ENCODE measurements at regions not wholly inside any gene's neighbourhood (a gene's known extent, or its start where the extent isn't known, plus 50 kb on each side); places are given as distances from the start of the nearest gene placed in this dataset.

- Histone ChIP-seq H3K27me3 (ENCODE audit: control insufficient read depth, insufficient read depth, low read length) (no peaks in the 10 kb centered on the region), H3K27ac (ENCODE audit: low read depth in 2 of 2, low read length in 2 of 2) (no peak overlapping the region), H3K4me1 (ENCODE audit: control insufficient read depth in 2 of 3, insufficient read depth in 2 of 3, low read depth in 1 of 3, low read length in 3 of 3) (no peaks in the 10 kb centered on the region), H3K9me3 (ENCODE audit: control insufficient read depth in 2 of 3, insufficient read depth in 1 of 3, low read length in 3 of 3) (no peaks in the 10 kb centered on the region), H3K36me3 (ENCODE audit: control insufficient read depth in 2 of 3, insufficient read depth in 3 of 3, low read length in 3 of 3) (no peaks in the 10 kb centered on the region), H3K9ac (ENCODE audit: low read length in 3 of 3) (no peak overlapping the region), H3K4me3 (ENCODE audit: low read length in 3 of 3) (no peak overlapping the region)
- TF ChIP-seq, protein P1, sequence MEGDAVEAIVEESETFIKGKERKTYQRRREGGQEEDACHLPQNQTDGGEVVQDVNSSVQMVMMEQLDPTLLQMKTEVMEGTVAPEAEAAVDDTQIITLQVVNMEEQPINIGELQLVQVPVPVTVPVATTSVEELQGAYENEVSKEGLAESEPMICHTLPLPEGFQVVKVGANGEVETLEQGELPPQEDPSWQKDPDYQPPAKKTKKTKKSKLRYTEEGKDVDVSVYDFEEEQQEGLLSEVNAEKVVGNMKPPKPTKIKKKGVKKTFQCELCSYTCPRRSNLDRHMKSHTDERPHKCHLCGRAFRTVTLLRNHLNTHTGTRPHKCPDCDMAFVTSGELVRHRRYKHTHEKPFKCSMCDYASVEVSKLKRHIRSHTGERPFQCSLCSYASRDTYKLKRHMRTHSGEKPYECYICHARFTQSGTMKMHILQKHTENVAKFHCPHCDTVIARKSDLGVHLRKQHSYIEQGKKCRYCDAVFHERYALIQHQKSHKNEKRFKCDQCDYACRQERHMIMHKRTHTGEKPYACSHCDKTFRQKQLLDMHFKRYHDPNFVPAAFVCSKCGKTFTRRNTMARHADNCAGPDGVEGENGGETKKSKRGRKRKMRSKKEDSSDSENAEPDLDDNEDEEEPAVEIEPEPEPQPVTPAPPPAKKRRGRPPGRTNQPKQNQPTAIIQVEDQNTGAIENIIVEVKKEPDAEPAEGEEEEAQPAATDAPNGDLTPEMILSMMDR (IDR thresholded peaks at IDR 0.05; ENCODE audit: borderline replicate concordance, extremely low read depth, insufficient read depth) = no peak
- no peak for FAIRE-seq
- intact Hi-C loops (cut with DNase I) = no loop called here
- DNase-seq = no peak
These were observed 528.0 kb downstream of the SOX6 start for GRCh38 chr11:15828215-15828853.

- Histone ChIP-seq H3K27ac (ENCODE audit: low read depth in 2 of 2, low read length in 2 of 2) (no peak overlapping the region), H3K36me3 (ENCODE audit: control insufficient read depth in 2 of 3, insufficient read depth in 3 of 3, low read length in 3 of 3) (no peaks in the 10 kb centered on the region), H3K4me3 (ENCODE audit: low read length in 3 of 3) (no peak overlapping the region), H3K9me3 (ENCODE audit: control insufficient read depth in 2 of 3, insufficient read depth in 1 of 3, low read length in 3 of 3) (no peaks in the 10 kb centered on the region), H3K4me1 (ENCODE audit: control insufficient read depth in 2 of 3, insufficient read depth in 2 of 3, low read depth in 1 of 3, low read length in 3 of 3) (no peaks in the 10 kb centered on the region), H3K27me3 (ENCODE audit: control insufficient read depth, insufficient read depth, low read length) (no peaks in the 10 kb centered on the region), H3K9ac (ENCODE audit: low read length in 3 of 3) (no peak overlapping the region)
- DNase-seq = no peak
- FAIRE-seq = no peak
- TF ChIP-seq, protein P1 (IDR thresholded peaks at IDR 0.05; ENCODE audit: borderline replicate concordance, extremely low read depth, insufficient read depth) = no peak
- intact Hi-C loops (cut with DNase I) = no loop called here
These were observed 527.0 kb downstream of the SOX6 start for GRCh38 chr11:15829312-15829711.

- Histone ChIP-seq H3K9ac (ENCODE audit: low read length in 3 of 3) (no peak overlapping the region), H3K4me1 (ENCODE audit: control insufficient read depth in 2 of 3, insufficient read depth in 2 of 3, low read depth in 1 of 3, low read length in 3 of 3) (no peaks in the 10 kb centered on the region), H3K36me3 (ENCODE audit: control insufficient read depth in 2 of 3, insufficient read depth in 3 of 3, low read length in 3 of 3) (no peaks in the 10 kb centered on the region), H3K27me3 (ENCODE audit: control insufficient read depth, insufficient read depth, low read length) (no peaks in the 10 kb centered on the region), H3K9me3 (ENCODE audit: control insufficient read depth in 2 of 3, insufficient read depth in 1 of 3, low read length in 3 of 3) (no peaks in the 10 kb centered on the region), H3K4me3 (ENCODE audit: low read length in 3 of 3) (no peak overlapping the region), H3K27ac (ENCODE audit: low read depth in 2 of 2, low read length in 2 of 2) (no peak overlapping the region)
- intact Hi-C loops (cut with DNase I) = no loop called here
- FAIRE-seq = no peak
- no peak for DNase-seq
- TF ChIP-seq, protein P1 (IDR thresholded peaks at IDR 0.05; ENCODE audit: borderline replicate concordance, extremely low read depth, insufficient read depth) = no peak
These were observed 525.5 kb downstream of the SOX6 start for GRCh38 chr11:15830741-15831428.
